GM19240 (cell line): ENCODE measurements at regions not wholly inside any gene's neighbourhood (a gene's known extent, or its start where the extent isn't known, plus 50 kb on each side); places are given as distances from the start of the nearest gene placed in this dataset.
"Not testable (repeated sequence)": the region's sequence is repeated elsewhere in the genome, so short reads cannot be mapped to it uniquely, and the experiment has no call there.

ENCODE experiments used
- DNase-seq: peaks from one replicate; pipeline ENCODE4 v3.0.0; 2011; ENCODE audit warnings: low spot score; ENCODE audit not compliant: insufficient read length

DNA sequence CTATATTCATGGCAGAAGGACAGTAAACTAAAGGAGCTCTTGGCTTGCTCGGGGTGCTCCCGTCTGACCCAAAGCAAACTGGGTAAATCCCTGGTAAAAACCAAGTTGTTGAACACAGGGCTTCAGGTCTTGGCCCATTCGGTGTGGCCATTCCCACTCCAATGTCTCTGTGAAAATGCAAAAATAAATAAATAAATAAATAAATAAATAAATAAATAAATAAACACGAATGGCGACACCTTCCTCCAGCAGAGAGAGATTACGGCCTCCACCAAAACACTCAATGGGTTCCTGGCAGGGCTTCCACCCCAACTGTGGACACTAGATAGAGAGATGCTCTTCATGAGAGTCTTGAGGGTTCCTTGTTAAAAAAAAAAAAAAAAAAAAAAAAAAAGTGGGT, 325.3 kb downstream of the SOX9 start:
- DNase-seq, result no peak

- DNase-seq, result no peak
Observed at GRCh38 chr17:72446525-72447250, 325.9 kb downstream of the SOX9 start.

DNA sequence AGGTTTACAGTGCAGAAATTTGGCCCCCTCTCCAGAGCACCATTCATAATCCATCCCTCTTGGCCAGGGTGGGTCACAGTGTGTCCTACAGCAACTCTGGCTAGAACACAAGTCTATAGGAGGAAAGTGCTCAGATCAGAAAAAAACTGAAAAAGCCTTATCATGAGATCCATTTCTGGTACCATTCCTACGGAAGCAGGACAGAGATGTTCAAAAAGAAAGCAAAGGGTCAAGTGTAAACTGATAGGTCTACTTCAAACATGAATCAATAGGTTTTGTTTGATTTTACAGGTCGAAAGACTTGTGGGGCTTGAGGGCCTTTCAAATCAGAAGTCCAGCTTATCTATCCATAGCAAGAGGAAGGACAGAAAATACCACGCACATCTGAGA, 326.4 kb downstream of the SOX9 start:
- DNase-seq, result no peak

DNA sequence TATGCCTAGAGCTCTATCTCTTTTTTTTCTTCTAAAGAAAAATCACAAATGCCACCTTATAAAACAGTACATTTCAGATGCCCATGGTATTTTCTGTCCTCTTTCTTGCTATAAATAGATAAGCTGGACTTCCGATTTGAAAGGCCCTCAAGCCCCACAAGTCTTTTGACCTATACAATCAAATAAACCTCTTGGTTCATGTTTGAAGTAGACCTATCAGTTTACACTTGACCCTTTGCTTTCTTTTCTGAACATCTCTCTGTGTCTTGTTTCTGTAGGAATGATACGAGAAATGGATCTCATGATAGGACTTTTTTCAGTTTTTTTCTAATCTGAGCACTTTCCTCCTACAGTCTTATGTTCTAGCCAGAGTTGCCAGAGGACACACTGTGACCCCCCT, 327.2 kb downstream of the SOX9 start:
- DNase-seq, result no peak

DNA sequence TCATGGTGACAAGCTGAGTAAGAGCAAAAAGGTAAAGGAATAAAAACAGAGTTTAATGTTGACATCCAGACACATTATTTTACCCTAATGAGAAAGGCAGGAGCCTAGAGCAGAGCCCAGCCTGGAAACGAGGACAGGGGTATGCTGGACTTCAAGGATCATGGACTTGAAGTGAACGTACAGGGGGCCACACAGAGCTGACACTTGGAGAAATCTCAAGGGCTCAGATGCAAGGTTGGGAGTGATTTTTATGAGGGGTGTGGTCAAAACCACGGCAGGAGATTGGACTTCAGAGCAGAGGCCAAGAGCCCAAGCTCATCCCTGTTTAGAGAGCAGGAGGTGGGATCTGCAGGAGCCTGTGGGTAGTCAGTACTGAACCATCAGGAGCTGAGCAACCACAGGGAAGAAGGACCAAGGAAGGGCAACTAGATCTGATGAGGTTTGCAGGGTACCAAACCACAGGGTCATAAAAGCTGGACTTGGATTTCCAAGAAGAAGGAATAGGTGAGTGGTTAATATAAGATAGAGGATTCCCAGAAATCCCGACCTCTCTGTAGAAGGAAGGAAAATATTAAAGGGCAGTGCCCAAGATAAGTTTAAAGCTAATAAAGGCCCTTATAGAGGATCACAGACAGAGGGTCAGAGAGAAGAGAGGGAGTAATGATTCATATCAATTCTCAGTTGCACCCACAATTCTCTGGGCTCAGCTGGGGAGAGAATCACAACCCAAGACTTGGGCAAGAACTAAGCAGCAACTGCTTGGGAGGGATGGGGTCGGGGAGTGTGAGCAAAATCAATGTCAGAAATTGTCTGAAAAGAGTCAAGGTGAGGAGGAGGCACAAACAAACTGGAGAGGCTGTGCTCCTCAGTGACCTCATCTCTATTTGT, 331.7 kb downstream of the SOX9 start:
- no peak for DNase-seq

DNA sequence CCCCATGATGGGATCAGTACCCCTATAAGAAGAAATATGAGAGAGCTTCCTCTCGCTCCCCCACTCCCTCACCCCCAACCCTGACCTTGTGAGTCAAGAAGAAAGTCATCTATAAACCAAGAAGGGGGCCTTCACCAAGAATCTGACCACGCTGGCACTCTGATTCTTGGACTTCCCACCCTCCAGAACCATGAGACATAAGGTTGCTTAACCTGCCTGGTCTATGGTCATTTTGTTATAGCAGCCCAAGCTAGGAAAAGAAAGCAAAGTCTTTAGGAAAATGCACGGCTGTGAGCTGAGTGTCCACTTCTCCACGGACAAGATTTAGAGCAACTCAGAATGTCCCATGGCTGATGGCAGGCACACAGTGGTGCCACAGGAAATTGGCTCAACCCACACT, 333.5 kb downstream of the SOX9 start:
- DNase-seq, result no peak

DNA sequence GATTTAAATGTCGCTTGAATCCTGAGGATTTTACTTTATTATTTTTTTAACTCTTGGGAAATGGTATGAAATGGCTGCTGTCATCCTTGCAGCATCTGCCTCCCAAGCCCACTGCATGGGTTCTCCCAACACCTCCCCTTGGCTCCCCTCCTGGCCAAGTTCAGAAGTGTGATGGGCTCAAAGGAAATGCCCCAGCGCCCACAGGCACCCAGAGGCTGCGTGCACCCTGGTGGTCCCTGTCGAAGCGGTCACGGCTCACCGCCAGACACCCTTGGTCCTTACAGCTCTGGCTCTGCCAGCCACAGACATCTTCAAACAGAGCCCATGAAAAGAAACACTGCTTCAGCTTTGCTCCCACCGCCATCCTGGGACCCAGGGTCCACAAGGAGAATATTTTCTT, 334.7 kb downstream of the SOX9 start:
- no peak for DNase-seq

- DNase-seq, result no peak
Observed at GRCh38 chr17:72456075-72456474, 335.3 kb downstream of the SOX9 start.

- DNase-seq, result no peak
Observed at GRCh38 chr17:72457712-72458111, 336.9 kb downstream of the SOX9 start.

DNA sequence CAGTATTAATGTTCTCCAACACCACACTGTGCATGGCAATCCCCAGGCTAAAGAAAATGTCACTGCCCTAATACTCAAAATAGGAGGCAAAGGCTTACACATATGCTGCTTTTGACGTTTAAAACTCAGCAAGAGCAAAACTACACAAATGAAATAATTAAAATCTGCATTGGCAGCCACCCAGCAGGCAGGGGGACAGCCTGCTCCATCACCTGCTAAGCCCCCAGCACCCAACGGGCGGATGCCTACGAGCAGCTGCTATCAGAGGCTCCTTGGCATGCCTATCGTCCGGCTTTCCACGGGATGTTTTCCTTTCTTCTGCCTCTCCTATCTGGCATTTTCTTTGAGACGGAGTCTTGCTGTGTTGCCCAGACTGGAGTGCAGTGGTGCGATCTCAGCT, 337.5 kb downstream of the SOX9 start:
- no peak for DNase-seq

DNA sequence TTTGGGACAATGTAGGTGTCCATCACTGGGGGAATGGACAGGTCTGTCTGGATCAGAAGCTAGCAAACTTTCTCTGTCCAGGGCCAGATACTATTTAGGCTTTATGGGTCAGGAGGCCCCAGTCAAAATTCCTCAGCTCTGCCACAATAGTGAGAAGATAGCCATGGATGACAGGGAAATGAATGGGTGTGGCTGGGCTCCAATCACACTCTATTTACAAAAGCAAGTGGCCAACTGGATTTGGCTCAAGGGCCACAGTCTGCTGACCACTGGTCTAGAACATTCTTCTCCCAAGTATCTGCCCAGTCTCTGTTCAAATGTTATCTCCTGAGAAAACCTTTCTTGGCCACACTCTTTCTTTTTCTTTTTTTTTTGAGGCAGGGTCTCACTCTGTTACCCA, 339.9 kb downstream of the SOX9 start:
- no peak for DNase-seq

- no peak for DNase-seq
Observed at GRCh38 chr17:72461757-72462156, 340.9 kb downstream of the SOX9 start.

- no peak for DNase-seq
Observed at GRCh38 chr17:72462407-72462806, 341.6 kb downstream of the SOX9 start.

- DNase-seq, result no peak
Observed at GRCh38 chr17:72462814-72463213, 342.0 kb downstream of the SOX9 start.

DNA sequence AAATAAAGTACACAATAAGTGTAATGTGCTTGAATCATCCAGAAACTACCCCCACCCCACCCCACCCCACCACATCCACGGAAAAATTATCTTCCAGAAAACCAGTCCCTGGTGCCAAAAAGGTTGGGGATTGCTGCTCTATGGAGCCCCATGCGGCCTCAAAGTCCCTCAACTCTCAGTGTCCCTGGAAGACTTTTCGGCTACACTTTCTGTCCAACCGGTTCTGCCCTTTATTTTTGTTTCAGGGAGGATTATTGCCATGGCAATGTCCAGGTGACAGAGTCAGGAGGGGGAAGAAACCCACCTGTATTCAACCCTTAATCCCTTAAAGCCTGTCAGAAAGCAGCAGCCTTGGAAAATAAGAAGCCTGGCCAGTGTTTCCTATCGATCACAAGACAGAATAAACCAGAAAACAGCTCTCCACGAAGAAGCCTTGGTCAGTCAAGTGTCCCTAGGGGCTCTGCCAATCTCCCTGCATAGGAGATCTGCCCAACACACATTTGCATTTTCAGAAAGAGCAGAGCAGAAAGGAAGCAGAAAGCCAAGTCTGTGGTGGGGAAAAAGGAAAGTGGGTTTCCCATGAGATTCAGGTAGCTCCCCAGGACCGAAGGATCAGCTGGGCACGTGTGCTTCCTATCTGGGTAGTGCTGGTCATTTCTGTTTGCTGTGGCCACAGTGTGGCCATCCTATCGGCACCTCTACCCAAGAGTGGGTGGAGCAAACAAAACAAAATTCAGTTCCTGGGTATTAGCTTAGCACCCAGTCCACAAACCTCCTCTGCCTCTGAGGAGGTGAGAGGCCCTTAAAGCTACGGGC, 342.7 kb downstream of the SOX9 start:
- no peak for DNase-seq

DNA sequence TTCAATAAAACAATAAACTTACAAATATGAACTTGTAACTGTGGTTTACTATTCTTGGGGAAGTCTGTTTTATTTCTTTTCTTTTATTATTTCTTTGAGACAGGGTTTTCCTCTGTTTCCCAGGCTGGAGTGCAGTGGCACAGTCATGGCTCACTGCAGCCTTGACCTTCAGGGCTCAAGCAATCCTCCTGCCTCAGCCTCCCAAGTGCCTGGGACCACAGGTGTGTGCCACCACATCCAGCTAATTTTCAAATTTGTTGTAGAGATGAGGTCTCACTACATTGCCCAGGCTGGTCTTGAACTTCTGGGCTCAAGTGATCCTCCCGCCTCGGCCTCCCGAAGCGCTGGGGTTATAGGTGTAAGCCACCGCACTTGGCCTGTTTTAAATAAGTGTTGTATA, 343.4 kb downstream of the SOX9 start:
- not testable (repeated sequence) for DNase-seq

DNA sequence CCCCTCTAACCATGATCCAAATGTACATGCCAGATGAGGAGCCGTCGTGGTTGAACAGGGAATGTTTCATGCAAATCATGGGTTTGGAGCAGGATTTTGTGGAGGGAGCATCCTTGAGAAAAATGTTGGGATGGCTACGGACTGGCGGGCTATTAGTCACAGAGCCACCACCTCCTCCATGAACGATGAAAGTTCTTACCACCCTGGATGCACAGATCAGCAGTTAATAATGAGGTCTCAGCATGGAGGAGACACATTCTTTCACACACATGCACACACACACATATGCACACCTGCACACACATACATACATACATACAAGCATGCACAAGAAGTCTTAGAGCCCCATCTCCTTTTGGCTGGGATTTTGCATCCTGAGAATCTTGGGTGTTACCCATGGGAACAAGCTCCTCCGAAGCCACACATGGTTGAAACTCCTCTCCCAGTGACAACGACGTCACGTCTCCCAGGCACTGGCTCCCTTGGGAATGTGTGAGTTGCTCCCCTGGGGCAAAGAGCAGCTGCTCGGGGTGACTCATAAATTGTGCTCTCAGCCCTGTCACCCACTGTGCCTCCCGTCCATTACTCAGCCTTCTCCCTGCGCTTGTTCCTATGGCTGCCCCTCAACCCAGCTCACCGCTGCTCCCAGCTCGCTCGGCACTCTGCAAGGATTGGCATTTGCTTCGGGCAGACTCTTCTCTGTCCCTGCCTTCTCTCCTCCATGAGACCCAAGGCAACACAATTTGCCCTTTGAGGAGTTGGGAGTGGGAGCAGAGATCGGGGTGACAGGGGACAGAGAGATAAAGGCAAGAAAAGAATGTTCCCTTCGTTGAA, 344.6 kb downstream of the SOX9 start:
- no peak for DNase-seq

GRCh38 chr17:72466199-72466598, 345.4 kb downstream of the SOX9 start:
- peak; percentile 35 for DNase-seq

DNA sequence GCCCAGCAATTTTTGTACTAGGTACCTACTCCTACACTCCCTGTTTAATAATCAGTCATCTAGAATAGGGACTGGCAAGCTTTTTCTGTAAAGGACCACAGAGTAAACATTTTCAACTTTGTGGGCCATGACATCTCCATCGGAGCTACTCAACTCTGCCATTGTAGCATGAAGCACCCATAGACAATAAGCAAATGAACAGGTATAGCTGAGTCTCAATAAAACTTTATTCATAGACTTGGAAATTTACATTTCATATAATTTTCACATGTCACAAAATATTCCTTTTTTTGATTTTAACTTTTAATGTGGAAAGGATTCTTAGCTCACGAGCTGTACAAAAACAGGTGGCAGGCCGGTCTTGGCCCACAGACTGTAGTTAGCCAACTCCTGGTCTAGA, 345.8 kb downstream of the SOX9 start:
- no peak for DNase-seq

DNA sequence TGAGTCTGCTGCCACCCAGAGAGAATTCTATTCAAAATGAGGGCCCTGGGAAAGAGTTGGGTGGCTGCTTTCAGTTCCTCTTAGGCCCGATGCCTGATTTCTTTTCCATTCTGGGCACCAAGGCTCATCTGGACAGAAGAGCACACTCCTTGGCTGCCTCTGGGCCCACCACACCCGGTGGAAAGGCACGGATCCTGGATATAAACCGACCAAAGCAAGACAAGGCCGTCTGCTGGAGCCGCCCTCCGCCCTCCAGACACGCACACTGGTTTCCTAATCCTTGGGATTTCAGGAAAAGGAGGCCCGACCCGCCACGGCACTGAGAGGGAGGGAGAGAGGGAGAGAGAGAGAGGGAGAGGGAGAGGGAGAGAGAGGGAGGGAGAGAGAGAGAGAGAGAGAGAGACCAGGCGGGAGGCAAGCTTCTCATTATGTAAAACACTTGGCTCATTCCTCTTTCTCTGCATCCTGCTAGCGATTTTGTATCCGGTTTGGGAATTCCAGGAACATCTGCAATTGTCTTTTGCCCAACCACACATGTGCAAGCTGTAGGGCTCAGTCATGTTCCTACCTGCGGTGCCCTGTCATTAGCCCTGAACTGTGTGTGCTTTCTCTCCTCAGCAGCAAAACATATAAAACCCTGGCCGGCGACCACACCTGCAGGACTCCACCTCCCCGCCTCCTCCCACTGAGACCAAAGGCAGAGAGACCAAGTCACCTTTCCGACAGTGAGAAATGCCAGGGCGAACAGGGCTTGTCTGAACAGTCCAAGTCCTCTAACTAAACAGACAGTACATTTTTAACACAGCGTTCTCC, 347.2 kb downstream of the SOX9 start:
- DNase-seq, result no peak
